ENCODE measurements at regions not wholly inside any gene's neighbourhood (a gene's known extent, or its start where the extent isn't known, plus 50 kb on each side); places are given as distances from the start of the nearest gene placed in this dataset.

DNA sequence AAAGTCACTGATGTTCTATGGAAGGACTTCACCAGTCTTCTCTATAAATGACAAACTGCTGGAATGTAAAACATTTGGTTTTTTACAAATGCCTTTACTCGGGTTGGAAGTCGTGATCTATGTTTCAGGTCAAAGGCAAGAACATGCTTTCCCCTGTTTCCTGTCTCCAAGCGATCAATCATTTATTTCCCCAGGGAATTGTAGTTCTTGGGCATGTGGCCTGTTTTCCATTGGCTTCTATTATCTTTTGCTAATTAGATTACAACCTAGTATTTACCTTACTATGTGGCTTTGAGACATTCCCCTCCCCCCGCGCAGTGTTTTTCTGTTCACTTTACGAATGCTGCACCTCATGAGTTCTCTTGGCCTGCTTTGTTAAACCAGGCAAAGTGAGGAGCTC, 684.2 kb downstream of the EPHA4 start:
- H3K36me3 ChIP-seq = no peaks in the 10 kb centered on the region
- H3K4me1 ChIP-seq = no peaks in the 10 kb centered on the region
- H3K27ac ChIP-seq = no peak overlapping the region
- no peaks in the 10 kb centered on the region for H3K27me3 ChIP-seq
- DNase-seq = no peak
- ATAC-seq = no peak
- no peak overlapping the region for H3K4me3 ChIP-seq
- H3K9me3 ChIP-seq = no peaks in the 10 kb centered on the region
- TF ChIP-seq, protein P1, sequence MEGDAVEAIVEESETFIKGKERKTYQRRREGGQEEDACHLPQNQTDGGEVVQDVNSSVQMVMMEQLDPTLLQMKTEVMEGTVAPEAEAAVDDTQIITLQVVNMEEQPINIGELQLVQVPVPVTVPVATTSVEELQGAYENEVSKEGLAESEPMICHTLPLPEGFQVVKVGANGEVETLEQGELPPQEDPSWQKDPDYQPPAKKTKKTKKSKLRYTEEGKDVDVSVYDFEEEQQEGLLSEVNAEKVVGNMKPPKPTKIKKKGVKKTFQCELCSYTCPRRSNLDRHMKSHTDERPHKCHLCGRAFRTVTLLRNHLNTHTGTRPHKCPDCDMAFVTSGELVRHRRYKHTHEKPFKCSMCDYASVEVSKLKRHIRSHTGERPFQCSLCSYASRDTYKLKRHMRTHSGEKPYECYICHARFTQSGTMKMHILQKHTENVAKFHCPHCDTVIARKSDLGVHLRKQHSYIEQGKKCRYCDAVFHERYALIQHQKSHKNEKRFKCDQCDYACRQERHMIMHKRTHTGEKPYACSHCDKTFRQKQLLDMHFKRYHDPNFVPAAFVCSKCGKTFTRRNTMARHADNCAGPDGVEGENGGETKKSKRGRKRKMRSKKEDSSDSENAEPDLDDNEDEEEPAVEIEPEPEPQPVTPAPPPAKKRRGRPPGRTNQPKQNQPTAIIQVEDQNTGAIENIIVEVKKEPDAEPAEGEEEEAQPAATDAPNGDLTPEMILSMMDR (IDR thresholded peaks at IDR 0.05) = no peak
- intact Hi-C loops (cut with DNase I) = no loop called here

DNA sequence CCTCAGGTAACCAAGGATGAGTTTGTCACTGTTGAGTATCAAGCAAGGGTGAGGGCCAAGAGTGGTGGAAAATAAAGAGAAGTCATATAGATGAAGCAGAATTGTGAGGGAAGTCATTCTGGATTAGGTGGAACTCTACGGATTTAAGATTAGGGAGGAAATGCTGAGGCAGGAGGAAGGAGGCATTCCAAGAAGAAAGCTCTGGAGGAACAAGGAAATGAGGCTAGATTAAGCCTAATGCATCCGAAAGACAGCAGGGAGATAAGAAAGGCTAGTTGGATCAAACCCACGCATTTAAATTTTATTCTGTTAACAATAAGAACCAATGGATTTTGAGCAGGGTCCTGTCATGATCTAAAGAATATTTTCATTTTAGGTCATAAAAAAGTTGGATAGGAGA, 681.2 kb downstream of the EPHA4 start:
- no peaks in the 10 kb centered on the region for H3K9me3 ChIP-seq
- H3K4me1 ChIP-seq = no peaks in the 10 kb centered on the region
- no peak overlapping the region for H3K4me3 ChIP-seq
- no peaks in the 10 kb centered on the region for H3K27me3 ChIP-seq
- ATAC-seq = no peak
- intact Hi-C loops (cut with DNase I) = no loop called here
- TF ChIP-seq, protein P1 (IDR thresholded peaks at IDR 0.05) = no peak
- H3K36me3 ChIP-seq = no peaks in the 10 kb centered on the region
- no peak for DNase-seq
- no peak overlapping the region for H3K27ac ChIP-seq

DNA sequence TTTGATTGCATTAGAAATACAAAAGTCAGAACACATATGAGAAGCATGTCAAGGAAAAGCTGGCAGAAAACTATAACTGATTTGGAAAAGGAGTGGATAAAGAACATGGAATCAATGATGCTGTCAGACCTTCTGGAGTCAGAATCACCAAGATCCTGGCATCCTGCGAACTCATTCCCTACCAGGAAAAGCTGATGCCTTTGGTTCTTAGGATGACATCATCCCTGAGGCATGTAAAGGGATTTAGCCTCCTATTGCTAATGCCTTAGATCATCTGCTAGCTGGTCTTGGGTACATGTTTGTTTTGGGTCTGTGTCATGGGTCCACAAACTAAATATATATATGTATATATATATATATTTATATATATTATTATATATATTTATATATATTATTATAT, 680.7 kb downstream of the EPHA4 start:
- no peak overlapping the region for H3K4me3 ChIP-seq
- no peak overlapping the region for H3K27ac ChIP-seq
- no peak for DNase-seq
- no peaks in the 10 kb centered on the region for H3K27me3 ChIP-seq
- H3K36me3 ChIP-seq = no peaks in the 10 kb centered on the region
- no peaks in the 10 kb centered on the region for H3K4me1 ChIP-seq
- TF ChIP-seq, protein P1 (IDR thresholded peaks at IDR 0.05) = no peak
- ATAC-seq = no peak
- no peaks in the 10 kb centered on the region for H3K9me3 ChIP-seq
- intact Hi-C loops (cut with DNase I) = no loop called here

DNA sequence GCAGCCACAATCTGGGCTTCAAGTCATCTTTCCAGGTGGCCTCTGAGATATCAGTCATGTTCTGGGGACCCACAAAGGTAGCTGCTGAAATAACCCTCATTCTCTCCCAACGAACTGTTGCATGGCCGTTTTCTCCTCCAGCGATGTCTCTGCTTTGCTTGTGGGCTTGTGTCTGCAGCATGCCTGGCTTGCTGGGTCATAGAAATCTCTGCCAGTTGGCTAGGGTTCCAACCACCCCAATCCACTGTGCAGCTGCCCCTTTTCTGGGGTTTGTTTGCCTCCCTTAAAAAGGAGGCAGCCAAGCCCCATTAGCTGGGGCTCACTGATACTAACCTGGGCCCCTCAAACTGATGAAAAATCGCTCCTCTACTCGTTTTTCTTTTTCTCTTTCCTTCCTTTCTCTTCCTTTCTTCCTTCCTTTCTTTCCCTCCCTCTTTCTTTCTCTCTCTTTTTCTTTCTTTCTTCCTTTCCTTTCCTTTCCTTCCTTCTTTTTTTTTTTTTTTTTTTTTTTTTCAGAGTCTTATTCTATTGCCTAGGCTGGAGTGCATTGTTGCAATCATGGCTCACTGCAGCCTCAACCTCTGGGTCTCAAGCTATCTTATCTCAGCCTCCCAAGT, 680.0 kb downstream of the EPHA4 start:
- H3K4me3 ChIP-seq = no peak overlapping the region
- H3K4me1 ChIP-seq = no peaks in the 10 kb centered on the region
- ATAC-seq (no peak), DNase-seq (no peak)
- H3K27ac ChIP-seq = no peak overlapping the region
- intact Hi-C loops (cut with DNase I) = no loop called here
- TF ChIP-seq, protein P1 (IDR thresholded peaks at IDR 0.05) = no peak
- H3K9me3 ChIP-seq = no peaks in the 10 kb centered on the region
- no peaks in the 10 kb centered on the region for H3K36me3 ChIP-seq
- no peaks in the 10 kb centered on the region for H3K27me3 ChIP-seq

DNA sequence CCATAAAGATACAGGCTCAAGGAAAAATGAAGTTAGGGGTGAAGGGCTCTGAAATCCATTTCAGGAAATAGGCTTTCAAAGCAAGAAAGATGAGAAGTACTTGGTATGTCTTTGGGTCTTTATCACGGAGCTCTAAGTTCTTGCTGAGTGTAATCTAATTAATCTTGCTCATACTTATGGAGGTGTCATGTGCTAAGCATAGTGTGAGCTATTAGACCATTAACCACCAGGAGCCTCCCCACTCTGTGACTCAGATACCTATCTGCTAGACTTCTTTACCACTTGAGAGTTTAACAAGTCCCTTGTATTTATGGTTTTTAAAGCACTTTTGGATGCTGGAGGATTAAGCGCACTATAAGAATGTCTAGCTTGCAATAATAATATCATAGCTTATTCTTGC, 678.7 kb downstream of the EPHA4 start:
- no peak overlapping the region for H3K4me3 ChIP-seq
- H3K36me3 ChIP-seq = no peaks in the 10 kb centered on the region
- H3K4me1 ChIP-seq = no peaks in the 10 kb centered on the region
- ATAC-seq (no peak), DNase-seq (no peak)
- no peaks in the 10 kb centered on the region for H3K9me3 ChIP-seq
- intact Hi-C loops (cut with DNase I) = no loop called here
- TF ChIP-seq, protein P1 (IDR thresholded peaks at IDR 0.05) = no peak
- no peak overlapping the region for H3K27ac ChIP-seq
- no peaks in the 10 kb centered on the region for H3K27me3 ChIP-seq

DNA sequence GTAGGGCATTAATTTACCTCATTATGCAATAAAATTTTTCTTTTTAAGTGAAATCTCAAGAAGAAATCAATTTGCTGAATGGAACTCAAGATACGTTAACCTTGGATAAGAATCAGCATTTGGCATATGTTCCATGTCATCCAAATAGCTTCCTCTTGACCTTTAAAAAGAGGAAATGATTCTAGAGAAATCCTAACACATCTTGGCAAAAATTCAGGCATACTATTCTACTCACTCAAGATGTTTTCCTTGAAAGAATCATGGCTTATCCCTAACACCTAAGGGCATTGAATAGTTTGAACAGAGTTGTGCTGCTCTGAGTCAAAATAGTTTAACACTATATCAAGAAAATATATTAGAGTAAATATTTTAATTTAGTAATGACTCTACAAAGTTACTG, 678.0 kb downstream of the EPHA4 start:
- TF ChIP-seq, protein P1 (IDR thresholded peaks at IDR 0.05) = no peak
- Histone ChIP-seq H3K9me3 (no peaks in the 10 kb centered on the region), H3K27ac (no peak overlapping the region), H3K4me1 (no peaks in the 10 kb centered on the region), H3K36me3 (no peaks in the 10 kb centered on the region), H3K27me3 (no peaks in the 10 kb centered on the region), H3K4me3 (no peak overlapping the region)
- no peak for DNase-seq
- intact Hi-C loops (cut with DNase I) = no loop called here
- no peak for ATAC-seq

All from upper lobe of right lung (tissue), 1 donor.